PC-3 (cell line): ENCODE measurements at regions not wholly inside any gene's neighbourhood (a gene's known extent, or its start where the extent isn't known, plus 50 kb on each side); places are given as distances from the start of the nearest gene placed in this dataset.

Experiments used
- CTCF ChIP-seq: fragments of 300-600 bp; sonication (generic); conservative IDR thresholded peaks from 2 replicates; pipeline ENCODE4 v1.5.1; 2017; ENCODE audit warnings: antibody characterized with exemption, low read depth, mild to moderate bottlenecking, low read length
- EZH2phosphoT487 ChIP-seq: fragments of 300-600 bp; sonication (generic); IDR thresholded peaks from 2 replicates; pipeline ENCODE4 v1.6.1; 2018; ENCODE audit warnings: mild to moderate bottlenecking, antibody characterized with exemption, low read length, borderline replicate concordance

GRCh38 chr4:181820553-181820952 is 422.6 kb upstream of the TENM3 start:
- TF ChIP-seq CTCF (no peak), EZH2phosphoT487 (no peak)
